Mesendoderm (in vitro differentiated cells): ENCODE measurements at regions not wholly inside any gene's neighbourhood (a gene's known extent, or its start where the extent isn't known, plus 50 kb on each side); places are given as distances from the start of the nearest gene placed in this dataset.

ENCODE experiments used
- DNase-seq: peaks from one replicate; pipeline ENCODE4 v3.0.0; 2013
- H2AK5ac ChIP-seq: 2 replicates; pipeline ENCODE4 v1.6.1; 2013; ENCODE audit warnings: low read length, inconsistent platforms
- H2BK120ac ChIP-seq: 2 replicates; pipeline ENCODE4 v1.6.1; 2013; ENCODE audit warnings: low read depth, mild to moderate bottlenecking, low read length, moderate library complexity, mixed read lengths
- H2BK15ac ChIP-seq: replicated peaks from 2 replicates; pipeline ENCODE4 v1.6.1; 2013; ENCODE audit warnings: low read depth, mild to moderate bottlenecking, moderate library complexity
- H2BK5ac ChIP-seq: 2 replicates; pipeline ENCODE4 v1.6.1; 2013; ENCODE audit warnings: low read length, inconsistent platforms
- H3K18ac ChIP-seq: 2 replicates; pipeline ENCODE4 v1.6.1; 2013; ENCODE audit warnings: mild to moderate bottlenecking, low read length, mixed read lengths
- H3K23ac ChIP-seq: one replicate; pipeline ENCODE4 v1.6.1; 2013; ENCODE audit warnings: low read length
- H3K27ac ChIP-seq: 2 replicates; pipeline ENCODE4 v1.5.1; 2013; ENCODE audit warnings: low read depth, mild to moderate bottlenecking, inconsistent platforms, low read length, moderate library complexity
- H3K27me3 ChIP-seq: 2 replicates; pipeline ENCODE4 v1.6.1; 2013; ENCODE audit warnings: low read length, control low read depth, mild to moderate bottlenecking, inconsistent platforms; ENCODE audit not compliant: insufficient read depth, poor library complexity
- H3K36me3 ChIP-seq: 2 replicates; pipeline ENCODE4 v1.6.1; 2013; ENCODE audit warnings: low read length, inconsistent platforms; ENCODE audit not compliant: control insufficient read depth, insufficient read depth
- H3K4ac ChIP-seq: one replicate; pipeline ENCODE4 v1.6.1; 2013; ENCODE audit warnings: low read depth, mild to moderate bottlenecking, low read length, moderate library complexity
- H3K4me1 ChIP-seq: 2 replicates; pipeline ENCODE4 v1.6.1; 2013; ENCODE audit warnings: low read depth, low read length, inconsistent platforms; ENCODE audit not compliant: control insufficient read depth
- H3K4me2 ChIP-seq: 2 replicates; pipeline ENCODE4 v1.6.1; 2013; ENCODE audit warnings: low read length
- H3K4me3 ChIP-seq: 2 replicates; pipeline ENCODE4 v1.5.1; 2013; ENCODE audit warnings: mild to moderate bottlenecking, low read length
- H3K56ac ChIP-seq: one replicate; pipeline ENCODE4 v1.6.1; 2013; ENCODE audit warnings: low read length
- H3K79me1 ChIP-seq: 2 replicates; pipeline ENCODE4 v1.6.1; 2013; ENCODE audit warnings: low read length, inconsistent platforms
- H3K79me2 ChIP-seq: 2 replicates; pipeline ENCODE4 v1.6.1; 2013; ENCODE audit warnings: mild to moderate bottlenecking, low read length; ENCODE audit not compliant: control insufficient read depth, insufficient read depth
- H3K9ac ChIP-seq: 2 replicates; pipeline ENCODE4 v1.6.1; 2013; ENCODE audit warnings: low read length, inconsistent platforms
- H4K5ac ChIP-seq: one replicate; pipeline ENCODE4 v1.6.1; 2013; ENCODE audit warnings: low read length
- H4K8ac ChIP-seq: one replicate; pipeline ENCODE4 v1.6.1; 2013; ENCODE audit warnings: low read depth, mild to moderate bottlenecking, control low read depth, low read length, moderate library complexity
- WGBS: extraction: QIAGEN DNeasy Blood & Tissue Kit; methylation state at CpG from one replicate; pipeline ENCODE4 v1.1.7; 2013; ENCODE audit warnings: low lambda C conversion rate, missing lambda C conversion rate; ENCODE audit not compliant: insufficient coverage; ENCODE audit errors: extremely low coverage; 5-methylcytosine and 5-hydroxymethylcytosine counted together

- DNase-seq = peak; percentile 68
- no peak overlapping the region for H3K27ac ChIP-seq
- no CpG with 5 or more reads among the region's 2 CpGs for WGBS
Measured at GRCh38 chr18:46338205-46338604, 234.0 kb downstream of the HAUS1 start.

GRCh38 chr18:46338766-46339165, 234.6 kb downstream of the HAUS1 start:
- no peak overlapping the region for H3K27ac ChIP-seq
- H3K4ac ChIP-seq = no peak overlapping the region
- H3K79me1 ChIP-seq = peaks cover 11% of the 10 kb centered on the region
- peak overlapping the region; percentile 2 for H3K9ac ChIP-seq
- no peak overlapping the region for H2BK120ac ChIP-seq
- no peak overlapping the region for H3K23ac ChIP-seq
- peaks cover 2% of the 10 kb centered on the region for H3K79me2 ChIP-seq
- no peak overlapping the region for H4K8ac ChIP-seq
- no CpG with 5 or more reads among the region's 7 CpGs for WGBS
- no peaks in the 10 kb centered on the region for H3K27me3 ChIP-seq
- H2BK5ac ChIP-seq = no peak overlapping the region
- H3K4me3 ChIP-seq = no peak overlapping the region
- peak overlapping the region; percentile 57 for H3K56ac ChIP-seq
- no peak overlapping the region for H3K18ac ChIP-seq
- no peaks in the 10 kb centered on the region for H3K36me3 ChIP-seq
- no peak overlapping the region for H2AK5ac ChIP-seq
- peaks cover 3% of the 10 kb centered on the region for H3K4me1 ChIP-seq
- H4K5ac ChIP-seq = no peak overlapping the region
- no peak overlapping the region for H2BK15ac ChIP-seq
- no peak overlapping the region for H3K4me2 ChIP-seq
- no peak for DNase-seq

More at GRCh38 chr18:46338205-46338604, 234.0 kb downstream of the HAUS1 start:
- Histone ChIP-seq H3K56ac (no peak overlapping the region), H3K79me2 (peaks cover 2% of the 10 kb centered on the region), H4K5ac (no peak overlapping the region), H3K4me2 (no peak overlapping the region), H3K79me1 (peaks cover 8% of the 10 kb centered on the region), H4K8ac (no peak overlapping the region), H3K9ac (no peak overlapping the region), H3K4ac (no peak overlapping the region), H2BK15ac (no peak overlapping the region), H2AK5ac (no peak overlapping the region), H3K23ac (no peak overlapping the region), H3K18ac (no peak overlapping the region), H3K36me3 (no peaks in the 10 kb centered on the region), H2BK5ac (no peak overlapping the region), H3K27me3 (no peaks in the 10 kb centered on the region), H3K4me3 (no peak overlapping the region), H2BK120ac (no peak overlapping the region), H3K4me1 (peaks cover 4% of the 10 kb centered on the region)

- WGBS = no CpG with 5 or more reads among the region's 7 CpGs
- H3K4me2 ChIP-seq = no peak overlapping the region
- H3K36me3 ChIP-seq = no peaks in the 10 kb centered on the region
- H3K23ac ChIP-seq = no peak overlapping the region
- H3K4me1 ChIP-seq = peaks cover 4% of the 10 kb centered on the region
- peaks cover 16% of the 10 kb centered on the region for H3K79me1 ChIP-seq
- no peak overlapping the region for H4K5ac ChIP-seq
- no peak overlapping the region for H3K18ac ChIP-seq
- H2AK5ac ChIP-seq = no peak overlapping the region
- H3K4ac ChIP-seq = no peak overlapping the region
- no peak overlapping the region for H3K9ac ChIP-seq
- no peak overlapping the region for H3K56ac ChIP-seq
- H3K27ac ChIP-seq = no peak overlapping the region
- H4K8ac ChIP-seq = no peak overlapping the region
- H3K79me2 ChIP-seq = peaks cover 2% of the 10 kb centered on the region
- H2BK120ac ChIP-seq = no peak overlapping the region
- H3K4me3 ChIP-seq = no peak overlapping the region
- H3K27me3 ChIP-seq = no peaks in the 10 kb centered on the region
- H2BK5ac ChIP-seq = no peak overlapping the region
- H2BK15ac ChIP-seq = no peak overlapping the region
- DNase-seq = no peak
Measured at GRCh38 chr18:46340716-46341115, 236.5 kb downstream of the HAUS1 start.

- Histone ChIP-seq H3K23ac (peak overlapping the region; percentile 49), H3K79me1 (peaks cover 16% of the 10 kb centered on the region), H3K4me3 (no peak overlapping the region), H3K27me3 (no peaks in the 10 kb centered on the region), H2BK5ac (no peak overlapping the region), H3K79me2 (peaks cover 2% of the 10 kb centered on the region), H2BK15ac (no peak overlapping the region), H2BK120ac (no peak overlapping the region), H3K4me1 (peaks cover 3% of the 10 kb centered on the region), H3K9ac (no peak overlapping the region), H3K27ac (no peak overlapping the region), H3K4ac (no peak overlapping the region), H2AK5ac (no peak overlapping the region), H4K5ac (no peak overlapping the region), H3K18ac (no peak overlapping the region), H3K56ac (no peak overlapping the region), H3K36me3 (no peaks in the 10 kb centered on the region), H3K4me2 (no peak overlapping the region), H4K8ac (no peak overlapping the region)
- no peak for DNase-seq
- WGBS = no CpG with 5 or more reads among the region's 6 CpGs
Measured at GRCh38 chr18:46341986-46342525, 237.9 kb downstream of the HAUS1 start.

- Histone ChIP-seq H3K18ac (no peak overlapping the region), H2BK5ac (no peak overlapping the region), H3K27me3 (no peaks in the 10 kb centered on the region), H3K4ac (no peak overlapping the region), H3K4me2 (no peak overlapping the region), H3K27ac (no peak overlapping the region), H2AK5ac (no peak overlapping the region), H3K23ac (no peak overlapping the region), H4K8ac (no peak overlapping the region), H3K79me1 (peaks cover 16% of the 10 kb centered on the region), H3K4me3 (no peak overlapping the region), H2BK120ac (no peak overlapping the region), H3K9ac (no peak overlapping the region), H3K4me1 (peaks cover 3% of the 10 kb centered on the region), H3K36me3 (no peaks in the 10 kb centered on the region), H4K5ac (no peak overlapping the region), H3K56ac (no peak overlapping the region), H2BK15ac (no peak overlapping the region), H3K79me2 (peaks cover 2% of the 10 kb centered on the region)
- no CpG with 5 or more reads among the region's 7 CpGs for WGBS
- no peak for DNase-seq
Measured at GRCh38 chr18:46343456-46343855, 239.3 kb downstream of the HAUS1 start.

GRCh38 chr18:46343931-46344372, 239.8 kb downstream of the HAUS1 start:
- Histone ChIP-seq H3K27ac (no peak overlapping the region), H3K4me3 (no peak overlapping the region), H2BK5ac (no peak overlapping the region)

More at GRCh38 chr18:46343931-46344372, 239.8 kb downstream of the HAUS1 start:
- no peak overlapping the region for H3K23ac ChIP-seq
- WGBS = no CpG with 5 or more reads among the region's 10 CpGs
- no peaks in the 10 kb centered on the region for H3K36me3 ChIP-seq
- no peak overlapping the region for H2AK5ac ChIP-seq
- no peak overlapping the region for H3K4me2 ChIP-seq
- no peak overlapping the region for H4K8ac ChIP-seq
- H2BK120ac ChIP-seq = no peak overlapping the region
- H3K79me2 ChIP-seq = peaks cover 2% of the 10 kb centered on the region
- H3K18ac ChIP-seq = no peak overlapping the region
- peak; percentile 47 for DNase-seq
- H4K5ac ChIP-seq = no peak overlapping the region
- no peak overlapping the region for H3K4ac ChIP-seq
- no peak overlapping the region for H3K9ac ChIP-seq
- H3K4me1 ChIP-seq = peaks cover 3% of the 10 kb centered on the region
- no peak overlapping the region for H2BK15ac ChIP-seq
- H3K56ac ChIP-seq = peak overlapping the region; percentile 26
- H3K27me3 ChIP-seq = no peaks in the 10 kb centered on the region
- H3K79me1 ChIP-seq = peaks cover 16% of the 10 kb centered on the region
